ENCODE measurements at regions not wholly inside any gene's neighbourhood (a gene's known extent, or its start where the extent isn't known, plus 50 kb on each side); places are given as distances from the start of the nearest gene placed in this dataset.

GRCh38 chr21:15604413-15604812 lies 125.4 kb upstream of the USP25 start:
- WGBS, result 15% methylated on average over 2 of the region's 2 CpGs
- no peak overlapping the region for H3K4me3 ChIP-seq
- H3K36me3 ChIP-seq, result no peaks in the 10 kb centered on the region
- no peak for DNase-seq (ENCODE audit: low spot score in 2 of 2)
- H3K27ac ChIP-seq, result no peak overlapping the region
- no peaks in the 10 kb centered on the region for H3K9me3 ChIP-seq
- H3K4me1 ChIP-seq, result peaks cover 8% of the 10 kb centered on the region
- no peaks in the 10 kb centered on the region for H3K27me3 ChIP-seq
- TF ChIP-seq POLR2AphosphoS5 (IDR thresholded peaks at IDR 0.05), result no peak
- no peak for TF ChIP-seq EP300 (IDR thresholded peaks at IDR 0.05)
- TF ChIP-seq POLR2A (IDR thresholded peaks at IDR 0.05), result no peak

- Histone ChIP-seq H3K27ac (no peak overlapping the region), H3K4me3 (no peak overlapping the region), H3K4me1 (no peaks in the 10 kb centered on the region), H3K36me3 (no peaks in the 10 kb centered on the region), H3K9me3 (no peaks in the 10 kb centered on the region), H3K27me3 (no peaks in the 10 kb centered on the region)
- no peak for TF ChIP-seq CTCF (IDR thresholded peaks at IDR 0.05)
- no peak for TF ChIP-seq POLR2AphosphoS5 (IDR thresholded peaks at IDR 0.05)
- 46% methylated on average over 1 of the region's 1 CpG for WGBS
- no peak for DNase-seq (ENCODE audit: low spot score in 2 of 2)
Measured at GRCh38 chr21:15614766-15615165, 115.0 kb upstream of the USP25 start.

- no peak for DNase-seq (ENCODE audit: low spot score in 2 of 2)
- Histone ChIP-seq H3K9me3 (no peaks in the 10 kb centered on the region), H3K27me3 (no peaks in the 10 kb centered on the region), H3K27ac (no peak overlapping the region), H3K4me1 (no peaks in the 10 kb centered on the region), H3K36me3 (no peaks in the 10 kb centered on the region), H3K4me3 (no peak overlapping the region)
- no peak for TF ChIP-seq POLR2AphosphoS5 (IDR thresholded peaks at IDR 0.05)
- TF ChIP-seq EP300 (IDR thresholded peaks at IDR 0.05), result no peak
- TF ChIP-seq POLR2A (IDR thresholded peaks at IDR 0.05), result no peak
- no peak for TF ChIP-seq CTCF (IDR thresholded peaks at IDR 0.05)
- WGBS, result 68% methylated on average over 2 of the region's 2 CpGs
Measured at GRCh38 chr21:15616864-15617574, 112.8 kb upstream of the USP25 start.

GRCh38 chr21:15617964-15618363 lies 111.8 kb upstream of the USP25 start:
- H3K36me3 ChIP-seq, result no peaks in the 10 kb centered on the region
- WGBS, result 11% methylated on average over 3 of the region's 3 CpGs
- no peak overlapping the region for H3K27ac ChIP-seq
- DNase-seq (ENCODE audit: low spot score in 2 of 2), result no peak
- H3K4me3 ChIP-seq, result no peak overlapping the region
- no peaks in the 10 kb centered on the region for H3K27me3 ChIP-seq
- H3K4me1 ChIP-seq, result no peaks in the 10 kb centered on the region
- TF ChIP-seq POLR2AphosphoS5 (IDR thresholded peaks at IDR 0.05) (no peak), POLR2A (IDR thresholded peaks at IDR 0.05) (no peak)
- no peaks in the 10 kb centered on the region for H3K9me3 ChIP-seq

- H3K4me3 ChIP-seq, result no peak overlapping the region
- H3K4me1 ChIP-seq, result no peaks in the 10 kb centered on the region
- no peaks in the 10 kb centered on the region for H3K27me3 ChIP-seq
- H3K36me3 ChIP-seq, result no peaks in the 10 kb centered on the region
- no peak overlapping the region for H3K27ac ChIP-seq
- TF ChIP-seq POLR2AphosphoS5 (IDR thresholded peaks at IDR 0.05) (no peak), EP300 (IDR thresholded peaks at IDR 0.05) (no peak), POLR2A (IDR thresholded peaks at IDR 0.05) (no peak), CTCF (IDR thresholded peaks at IDR 0.05) (no peak)
- DNase-seq (ENCODE audit: low spot score in 2 of 2), result no peak
- 93% methylated on average over 2 of the region's 2 CpGs for WGBS
- H3K9me3 ChIP-seq, result no peaks in the 10 kb centered on the region
Measured at GRCh38 chr21:15620892-15621291, 108.9 kb upstream of the USP25 start.

GRCh38 chr21:15624646-15625045 lies 105.1 kb upstream of the USP25 start:
- no peaks in the 10 kb centered on the region for H3K4me1 ChIP-seq
- H3K27me3 ChIP-seq, result no peaks in the 10 kb centered on the region
- H3K36me3 ChIP-seq, result no peaks in the 10 kb centered on the region
- no peak for DNase-seq (ENCODE audit: low spot score in 2 of 2)
- H3K4me3 ChIP-seq, result no peak overlapping the region
- no peak for TF ChIP-seq EP300 (IDR thresholded peaks at IDR 0.05)
- no peak for TF ChIP-seq POLR2AphosphoS5 (IDR thresholded peaks at IDR 0.05)
- TF ChIP-seq CTCF (IDR thresholded peaks at IDR 0.05), result no peak
- TF ChIP-seq POLR2A (IDR thresholded peaks at IDR 0.05), result no peak
- no peak overlapping the region for H3K27ac ChIP-seq
- no peaks in the 10 kb centered on the region for H3K9me3 ChIP-seq
- WGBS, result 45% methylated on average over 2 of the region's 2 CpGs

Measured in suprapubic skin (tissue), 4 donors.